Medulla oblongata (tissue), 1 donor: ENCODE measurements at regions not wholly inside any gene's neighbourhood (a gene's known extent, or its start where the extent isn't known, plus 50 kb on each side); places are given as distances from the start of the nearest gene placed in this dataset.

Experiments
- DNase-seq: peaks from one replicate; pipeline ENCODE4 v3.0.0-alpha.2; 2015; ENCODE audit errors: extremely low spot score

DNA sequence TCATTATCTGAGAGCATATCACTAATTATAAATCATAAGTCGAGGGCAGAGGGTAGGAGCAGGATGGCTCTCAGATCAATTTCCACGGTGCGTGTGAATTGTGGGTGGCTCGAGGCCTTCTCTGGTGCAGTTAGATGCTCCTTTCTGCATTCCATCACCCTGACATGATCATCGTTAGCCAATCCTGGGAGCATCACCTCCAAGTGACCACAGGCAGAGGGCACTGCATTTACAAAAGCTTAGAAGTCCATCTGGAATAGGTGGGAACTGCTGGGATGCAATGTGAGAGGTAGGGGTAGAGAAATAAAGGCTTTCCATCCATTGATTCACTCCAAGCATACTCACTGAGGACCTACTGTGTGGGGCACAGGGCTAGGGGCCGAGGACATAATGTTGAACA lies 538.2 kb upstream of the TBX3 start:
- DNase-seq: no peak

- no peak for DNase-seq
Observed at GRCh38 chr12:115216301-115216700, 532.3 kb upstream of the TBX3 start.

DNA sequence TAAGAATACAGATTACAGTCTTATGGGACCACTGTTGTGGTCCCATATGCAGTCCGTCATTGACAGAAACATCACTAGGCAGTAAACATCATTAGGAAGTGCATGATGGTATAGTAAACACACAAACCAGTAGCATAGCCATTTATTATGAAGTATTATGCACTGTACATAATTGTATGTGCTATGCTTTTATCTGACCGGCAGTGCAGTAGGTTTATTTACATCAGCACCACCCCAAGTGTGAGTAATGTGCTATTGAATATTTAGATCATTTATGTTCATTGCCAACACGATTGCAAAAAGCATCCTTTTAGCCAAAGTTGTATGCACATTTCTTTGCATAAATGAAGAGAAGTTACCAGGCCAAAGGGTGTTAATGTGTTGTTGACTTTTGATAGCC lies 531.6 kb upstream of the TBX3 start:
- DNase-seq: no peak

DNA sequence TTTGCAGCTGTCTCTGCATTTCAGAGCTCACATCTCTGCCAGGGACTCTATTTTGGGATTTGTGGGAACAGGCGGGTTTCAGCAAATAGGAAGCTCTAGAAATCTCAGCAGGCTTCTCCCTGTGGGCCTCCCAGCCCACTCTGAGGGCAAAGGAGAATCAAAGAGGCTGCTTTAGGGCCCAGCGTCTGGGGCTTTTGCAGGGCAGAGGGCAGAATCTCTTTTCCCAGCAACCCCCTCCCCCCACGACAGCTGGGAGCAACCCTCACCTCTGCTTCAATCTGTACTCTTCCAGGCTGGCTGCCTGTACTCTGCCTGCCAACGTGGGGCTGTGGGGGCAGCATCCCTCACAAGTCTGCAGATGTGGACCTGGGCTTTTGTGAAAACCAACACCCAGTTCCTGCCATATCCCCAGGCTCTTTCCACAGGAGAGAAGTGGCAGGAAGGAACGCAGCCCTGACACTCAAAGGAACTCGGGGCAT lies 529.6 kb upstream of the TBX3 start:
- no peak for DNase-seq

GRCh38 chr12:115213118-115213517 lies 529.1 kb upstream of the TBX3 start:
- no peak for DNase-seq

DNA sequence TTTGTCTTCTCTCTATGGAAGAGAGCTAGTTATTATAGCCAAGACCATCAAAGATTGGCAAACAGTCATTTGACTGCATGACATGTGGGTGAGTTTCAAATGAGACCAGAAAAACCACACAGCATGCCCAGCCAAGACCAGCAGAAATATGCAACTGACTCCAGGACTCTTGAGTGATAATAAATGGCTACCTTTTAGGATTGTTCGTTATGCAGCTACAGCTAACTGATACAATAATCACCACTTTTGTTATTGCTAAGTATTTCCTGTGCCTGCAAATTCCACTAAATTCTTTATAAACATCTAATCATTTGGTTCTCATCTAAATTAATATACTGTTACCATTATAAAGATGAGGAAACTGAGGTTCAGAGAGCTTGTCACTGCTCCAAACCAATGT lies 528.4 kb upstream of the TBX3 start:
- DNase-seq: no peak

DNA sequence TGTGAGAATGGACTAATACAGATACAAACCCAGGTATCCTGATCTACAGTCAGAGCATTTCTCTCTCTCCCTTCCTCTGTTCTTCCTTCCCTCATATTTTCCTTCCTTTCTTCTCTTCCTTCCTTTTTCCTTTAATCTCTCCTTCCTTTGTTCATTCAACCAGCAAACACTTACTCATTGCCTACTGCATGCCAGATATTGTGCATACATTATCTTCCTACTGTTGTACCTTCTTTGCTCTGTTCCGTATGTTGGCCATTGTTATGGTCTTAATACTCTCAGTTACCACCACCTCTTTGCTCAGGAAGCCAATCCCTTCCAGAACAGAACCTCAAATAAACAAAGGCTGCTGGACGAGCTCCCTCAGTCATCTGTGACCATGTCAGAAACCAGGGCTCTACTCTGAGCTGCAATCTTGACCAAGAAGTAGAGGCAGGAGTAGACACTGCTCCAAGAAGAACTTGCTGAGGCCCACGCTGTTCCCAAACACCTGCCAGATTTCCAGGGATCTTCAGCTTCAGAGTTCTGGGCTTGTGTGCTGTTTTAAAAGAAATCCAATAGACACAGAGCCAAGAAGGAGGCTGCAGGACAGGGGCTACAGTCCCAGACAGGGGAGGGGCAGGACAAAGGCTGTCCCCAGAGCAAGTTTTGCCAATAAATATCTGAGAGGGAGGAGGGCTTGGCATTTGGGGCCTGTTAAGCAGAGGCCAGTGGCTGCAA lies 526.7 kb upstream of the TBX3 start:
- DNase-seq: peak; percentile 74

- peak; percentile 30 for DNase-seq
Observed at GRCh38 chr12:115209230-115209629, 525.3 kb upstream of the TBX3 start.

DNA sequence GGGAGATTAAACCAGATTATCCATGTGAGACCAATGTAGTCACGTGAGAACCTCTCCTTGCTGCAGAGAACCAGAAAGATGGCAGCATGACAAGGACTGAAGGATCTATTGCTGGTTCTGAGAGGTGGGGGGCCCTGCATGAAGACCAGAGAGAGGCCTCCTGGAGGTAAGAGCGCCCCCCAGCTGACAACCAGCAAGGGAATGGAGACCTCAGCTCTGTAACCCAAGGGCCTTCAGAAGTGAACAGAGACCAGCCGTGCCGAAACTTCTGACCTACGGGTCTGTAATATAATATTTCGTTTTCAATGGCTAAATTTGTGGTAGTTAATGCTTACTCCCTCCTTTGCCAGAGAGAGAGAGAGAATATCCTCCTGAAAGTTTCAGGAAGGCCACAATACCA lies 524.1 kb upstream of the TBX3 start:
- no peak for DNase-seq

DNA sequence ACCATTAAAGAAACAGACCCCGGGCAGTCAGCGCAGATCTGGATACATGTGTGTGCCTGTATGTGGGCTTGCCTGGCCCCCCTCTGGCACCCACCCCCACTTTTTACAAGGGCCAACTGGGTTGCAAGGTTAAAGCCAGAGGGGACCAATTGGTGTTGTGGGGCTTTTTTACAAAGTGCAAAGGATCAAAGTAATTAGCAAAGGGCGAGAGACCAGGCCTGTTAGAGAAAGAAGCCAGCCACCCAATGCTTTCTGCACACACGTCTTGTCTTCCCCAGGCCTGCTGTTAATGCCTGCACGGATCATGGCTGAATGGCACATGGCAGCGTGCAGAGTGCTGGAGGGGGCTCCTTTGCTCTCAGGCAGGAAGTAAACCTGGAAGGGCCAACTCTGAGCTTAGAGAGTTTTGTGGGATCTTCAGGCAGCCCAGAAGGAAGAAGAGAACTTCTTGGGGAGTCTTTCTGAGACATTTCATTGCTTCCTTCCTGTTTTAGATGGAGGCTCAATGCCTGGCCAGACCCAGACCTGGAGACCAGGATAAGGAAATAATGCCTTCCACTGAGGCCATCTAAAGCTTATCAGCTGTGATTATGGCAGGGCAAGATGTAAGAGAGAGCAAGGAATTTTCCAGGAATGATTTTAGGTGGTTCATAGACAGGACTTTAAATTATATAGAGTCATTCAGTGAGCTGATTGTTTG lies 523.4 kb upstream of the TBX3 start:
- no peak for DNase-seq

- DNase-seq: no peak
Observed at GRCh38 chr12:115206801-115207200, 522.8 kb upstream of the TBX3 start.

GRCh38 chr12:115205755-115206308 lies 521.9 kb upstream of the TBX3 start:
- no peak for DNase-seq

DNA sequence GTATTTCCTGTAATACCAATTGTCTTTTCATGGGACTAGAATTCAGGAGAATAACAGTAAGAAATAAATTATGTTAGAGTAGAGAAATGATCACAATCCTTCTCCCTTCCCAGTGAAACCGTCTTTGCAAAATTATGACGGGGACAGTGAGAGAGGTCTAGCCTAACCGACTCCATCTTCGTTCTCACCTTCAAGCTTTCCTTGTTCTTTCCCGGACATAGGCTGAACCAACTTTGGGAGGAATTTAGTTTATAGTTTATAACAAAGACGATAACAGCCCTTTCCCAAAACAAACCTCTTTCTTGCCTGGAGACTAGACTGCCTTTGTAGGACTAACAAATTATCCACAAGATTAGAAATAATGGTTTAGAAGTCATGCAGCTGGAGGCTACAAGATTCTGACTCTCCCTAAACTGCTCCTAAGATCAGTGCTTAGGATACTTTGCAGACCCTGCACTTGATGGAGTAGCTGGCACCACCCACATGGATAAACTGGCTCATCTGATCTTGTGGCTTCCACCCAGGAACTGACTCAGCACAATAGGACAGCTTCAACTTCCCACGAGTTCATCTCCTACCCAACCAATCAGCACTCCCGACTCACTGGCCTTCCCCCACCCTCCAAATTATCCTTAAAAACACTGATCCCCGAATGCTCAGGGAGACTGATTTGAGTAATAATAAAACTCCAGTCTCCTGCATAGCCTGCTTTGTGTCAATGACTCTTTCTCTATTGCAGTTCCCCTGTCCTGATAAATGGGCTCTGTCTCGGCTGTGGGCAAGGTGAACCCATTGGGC lies 521.2 kb upstream of the TBX3 start:
- no peak for DNase-seq

DNA sequence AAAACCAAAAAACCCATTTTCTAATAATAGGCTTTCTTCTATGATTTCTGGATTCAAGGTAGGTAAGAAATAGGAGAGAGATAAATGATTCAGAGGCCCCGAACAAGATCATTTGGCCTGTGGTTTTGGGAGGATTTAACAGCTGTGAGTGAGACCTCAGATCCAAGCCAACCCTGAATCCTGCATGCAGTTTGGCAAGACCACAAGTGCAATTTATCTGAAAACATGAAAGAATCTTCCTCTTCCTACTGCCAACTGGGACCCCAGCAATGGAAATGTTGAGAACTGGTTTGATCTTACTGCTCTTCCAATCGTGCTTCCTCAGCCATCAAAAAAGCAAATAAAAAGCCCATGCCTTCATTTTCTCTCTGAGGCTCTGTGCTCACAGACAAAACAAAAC lies 519.7 kb upstream of the TBX3 start:
- DNase-seq: no peak

DNA sequence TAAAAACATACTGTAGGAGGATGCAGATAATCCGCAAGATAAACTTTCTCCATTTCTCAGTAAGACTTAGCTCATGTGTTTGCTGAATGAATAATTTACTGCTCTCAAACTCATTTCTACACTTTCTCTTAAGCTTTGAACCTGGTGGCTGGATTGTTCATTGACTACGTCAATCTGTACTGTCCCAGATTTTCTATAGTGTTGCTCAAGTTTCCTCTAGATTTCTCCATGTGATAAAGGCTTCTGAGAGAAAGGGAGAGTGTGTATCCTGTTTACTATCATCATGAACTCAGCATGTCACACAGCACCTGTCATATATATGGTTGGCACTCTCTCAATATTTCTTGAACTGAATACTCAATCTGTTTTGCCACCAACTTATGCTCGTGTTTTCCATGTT lies 518.0 kb upstream of the TBX3 start:
- no peak for DNase-seq

GRCh38 chr12:115199831-115200230 lies 515.9 kb upstream of the TBX3 start:
- no peak for DNase-seq

DNA sequence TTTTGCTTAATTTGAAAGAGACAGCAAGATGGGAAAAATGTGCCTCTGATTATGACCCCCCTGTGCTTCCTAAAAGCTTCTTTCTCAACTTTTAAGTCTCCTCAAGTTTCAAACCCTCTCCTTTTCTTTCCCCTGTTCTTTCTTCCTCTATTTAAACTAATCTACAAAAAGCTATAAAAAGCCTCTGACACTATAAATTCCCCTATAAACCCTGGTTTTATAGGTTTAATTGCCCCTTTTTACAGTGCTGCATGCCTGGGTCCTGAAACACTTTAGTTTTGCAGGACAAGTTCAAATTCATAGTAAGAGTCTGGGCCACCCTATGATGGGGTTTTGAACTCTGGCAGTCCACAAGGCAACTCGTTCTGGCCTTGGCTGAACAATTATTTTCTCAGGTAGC lies 510.9 kb upstream of the TBX3 start:
- no peak for DNase-seq

DNA sequence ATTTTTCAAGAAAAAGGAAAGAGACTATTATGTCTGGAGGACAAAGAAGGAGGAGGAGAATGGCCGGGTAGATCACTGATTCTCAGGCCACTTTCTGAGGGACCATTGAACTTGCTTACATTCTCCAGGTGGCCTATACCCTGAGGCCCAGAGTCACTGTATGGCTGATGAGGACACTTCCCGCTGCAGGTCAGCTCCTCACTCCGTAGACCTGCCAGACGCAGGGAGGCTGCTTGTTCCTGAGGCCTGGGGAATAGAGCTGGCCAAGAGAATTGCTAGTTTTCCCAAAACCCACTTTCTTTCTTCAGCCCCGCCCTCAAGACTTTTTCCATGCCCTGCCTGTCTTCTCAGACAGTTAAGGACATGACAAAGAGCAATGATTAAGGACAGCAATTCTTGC lies 510.5 kb upstream of the TBX3 start:
- no peak for DNase-seq

DNA sequence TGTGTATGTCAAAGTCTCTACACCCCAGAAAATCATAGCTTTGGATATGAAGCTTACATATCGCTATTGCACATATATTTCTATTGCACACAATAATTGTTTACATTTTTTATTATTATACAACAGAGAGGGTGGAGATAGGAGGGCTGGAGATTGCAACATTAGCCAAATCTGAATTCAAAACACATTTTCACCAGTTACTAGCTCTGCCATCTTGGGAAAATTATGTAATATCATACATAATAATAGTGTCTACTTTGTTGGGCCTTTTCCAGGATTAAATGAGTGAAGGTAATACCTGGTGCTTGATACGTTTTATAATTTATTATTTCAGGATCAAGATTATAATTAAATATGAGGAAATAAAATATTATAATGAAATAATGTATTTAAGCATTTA lies 507.4 kb upstream of the TBX3 start:
- no peak for DNase-seq

DNA sequence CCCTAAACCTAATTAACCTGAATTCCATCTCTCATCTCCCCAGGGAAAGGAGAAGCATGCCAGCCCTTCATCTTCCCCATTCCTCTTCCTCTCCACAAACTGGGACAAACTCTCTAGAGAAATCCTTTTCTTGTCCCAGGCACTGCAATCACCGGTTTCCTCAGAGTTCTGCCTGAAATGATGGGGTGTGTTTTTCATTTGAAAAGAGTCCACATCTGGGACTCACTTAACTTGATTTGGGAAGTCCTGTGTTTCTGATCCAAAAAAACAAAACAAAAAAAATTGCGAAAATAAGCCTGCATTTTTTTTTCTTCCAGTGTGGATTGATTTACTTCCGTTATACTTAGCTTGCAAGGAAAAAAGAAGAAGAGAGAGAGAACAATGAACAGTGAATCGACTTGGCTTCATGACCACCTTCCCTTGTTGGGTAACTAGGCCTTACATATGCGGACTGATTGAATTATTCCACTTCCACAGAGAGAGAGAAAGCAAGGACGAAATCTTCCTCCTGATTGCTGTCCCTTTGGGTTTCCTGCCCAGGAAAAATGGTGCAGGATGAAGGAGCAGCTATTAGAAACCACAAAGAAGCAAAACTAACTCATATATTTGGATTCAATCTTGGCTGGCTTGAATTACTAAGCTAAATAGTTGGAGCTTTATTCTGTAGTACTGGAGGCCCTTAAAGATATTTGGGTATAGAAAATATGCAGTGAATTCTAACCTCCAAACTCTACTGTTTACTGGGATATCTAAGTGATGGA lies 506.2 kb upstream of the TBX3 start:
- peak; percentile 7 for DNase-seq

DNA sequence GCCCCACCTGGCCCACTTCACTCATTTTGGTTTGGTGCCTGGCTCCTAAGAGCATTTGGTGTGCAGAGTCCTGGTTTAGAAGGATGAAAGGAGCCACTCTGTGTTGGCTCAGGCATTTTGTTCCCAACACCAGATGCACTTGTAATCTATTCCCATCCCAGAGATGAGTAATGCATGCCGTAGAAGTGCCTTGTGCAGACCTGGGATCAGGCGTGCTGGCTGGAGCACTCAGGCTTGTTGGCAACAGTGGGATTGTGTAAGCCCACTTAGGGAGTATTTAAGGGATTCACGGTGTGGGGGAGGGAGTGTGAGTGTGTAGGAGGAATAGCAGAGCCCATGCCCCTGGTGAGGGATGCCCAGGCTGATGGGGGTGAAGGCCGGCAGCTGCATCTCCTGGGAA lies 501.5 kb upstream of the TBX3 start:
- DNase-seq: no peak

- no peak for DNase-seq
Observed at GRCh38 chr12:115183752-115184151, 499.8 kb upstream of the TBX3 start.
